Ishikawa (cell line): ENCODE measurements at regions not wholly inside any gene's neighbourhood (a gene's known extent, or its start where the extent isn't known, plus 50 kb on each side); places are given as distances from the start of the nearest gene placed in this dataset.

Experiments
- FOXM1 ChIP-seq: IDR thresholded peaks from 2 replicates; pipeline ENCODE4 v1.6.1; 2012; ENCODE audit warnings: low read depth, borderline replicate concordance
- TAF1 ChIP-seq: IDR thresholded peaks from 2 replicates; pipeline ENCODE4 v1.6.1; 2012; ENCODE audit warnings: low read depth, mild to moderate bottlenecking
- YY1 ChIP-seq: IDR thresholded peaks from 2 replicates; pipeline ENCODE4 v1.6.1; 2012; ENCODE audit warnings: low read depth
- TF ChIP-seq, protein P1 (sequence below): IDR thresholded peaks from 2 replicates; pipeline ENCODE4 v1.6.1; 2012; ENCODE audit warnings: low read depth, mild to moderate bottlenecking

DNA sequence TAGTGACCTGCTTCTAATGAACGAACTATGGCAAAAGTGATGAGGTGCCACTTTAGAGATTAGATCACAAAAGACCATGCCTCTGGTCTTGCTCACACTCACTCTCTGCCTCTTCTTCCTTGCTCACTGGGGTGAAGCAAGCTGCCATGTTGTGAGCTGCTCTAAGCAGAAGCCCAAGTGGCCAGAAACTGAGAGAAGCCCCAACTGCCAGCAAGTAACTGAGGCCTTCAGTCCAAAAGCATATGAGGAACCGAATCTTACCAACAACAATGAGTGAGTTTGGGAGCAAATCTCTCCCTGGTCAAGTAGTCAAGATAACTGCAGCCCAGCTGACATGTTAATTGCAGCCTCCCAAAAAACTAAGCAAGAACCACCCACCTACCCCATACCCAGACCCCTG, 126.0 kb upstream of the ACO1 start:
- no peak for TF ChIP-seq TAF1
- TF ChIP-seq, protein P1, sequence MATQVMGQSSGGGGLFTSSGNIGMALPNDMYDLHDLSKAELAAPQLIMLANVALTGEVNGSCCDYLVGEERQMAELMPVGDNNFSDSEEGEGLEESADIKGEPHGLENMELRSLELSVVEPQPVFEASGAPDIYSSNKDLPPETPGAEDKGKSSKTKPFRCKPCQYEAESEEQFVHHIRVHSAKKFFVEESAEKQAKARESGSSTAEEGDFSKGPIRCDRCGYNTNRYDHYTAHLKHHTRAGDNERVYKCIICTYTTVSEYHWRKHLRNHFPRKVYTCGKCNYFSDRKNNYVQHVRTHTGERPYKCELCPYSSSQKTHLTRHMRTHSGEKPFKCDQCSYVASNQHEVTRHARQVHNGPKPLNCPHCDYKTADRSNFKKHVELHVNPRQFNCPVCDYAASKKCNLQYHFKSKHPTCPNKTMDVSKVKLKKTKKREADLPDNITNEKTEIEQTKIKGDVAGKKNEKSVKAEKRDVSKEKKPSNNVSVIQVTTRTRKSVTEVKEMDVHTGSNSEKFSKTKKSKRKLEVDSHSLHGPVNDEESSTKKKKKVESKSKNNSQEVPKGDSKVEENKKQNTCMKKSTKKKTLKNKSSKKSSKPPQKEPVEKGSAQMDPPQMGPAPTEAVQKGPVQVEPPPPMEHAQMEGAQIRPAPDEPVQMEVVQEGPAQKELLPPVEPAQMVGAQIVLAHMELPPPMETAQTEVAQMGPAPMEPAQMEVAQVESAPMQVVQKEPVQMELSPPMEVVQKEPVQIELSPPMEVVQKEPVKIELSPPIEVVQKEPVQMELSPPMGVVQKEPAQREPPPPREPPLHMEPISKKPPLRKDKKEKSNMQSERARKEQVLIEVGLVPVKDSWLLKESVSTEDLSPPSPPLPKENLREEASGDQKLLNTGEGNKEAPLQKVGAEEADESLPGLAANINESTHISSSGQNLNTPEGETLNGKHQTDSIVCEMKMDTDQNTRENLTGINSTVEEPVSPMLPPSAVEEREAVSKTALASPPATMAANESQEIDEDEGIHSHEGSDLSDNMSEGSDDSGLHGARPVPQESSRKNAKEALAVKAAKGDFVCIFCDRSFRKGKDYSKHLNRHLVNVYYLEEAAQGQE, result no peak
- no peak for TF ChIP-seq FOXM1
- no peak for TF ChIP-seq YY1
